LoVo (cell line): ENCODE measurements at regions not wholly inside any gene's neighbourhood (a gene's known extent, or its start where the extent isn't known, plus 50 kb on each side); places are given as distances from the start of the nearest gene placed in this dataset.
"Not testable (repeated sequence)": the region's sequence is repeated elsewhere in the genome, so short reads cannot be mapped to it uniquely, and the experiment has no call there.

Experiments used
- DNase-seq: peaks from one replicate; pipeline ENCODE4 v3.0.0-alpha.2; 2016; ENCODE audit warnings: low spot score

GRCh38 chr5:125085797-125086505, 339.5 kb upstream of the ZNF608 start:
- DNase-seq = peak; percentile 8

GRCh38 chr5:125088522-125089105, 342.2 kb upstream of the ZNF608 start:
- no peak for DNase-seq

- DNase-seq = not testable (repeated sequence)
Measured at GRCh38 chr5:125092138-125092537, 345.7 kb upstream of the ZNF608 start.

DNA sequence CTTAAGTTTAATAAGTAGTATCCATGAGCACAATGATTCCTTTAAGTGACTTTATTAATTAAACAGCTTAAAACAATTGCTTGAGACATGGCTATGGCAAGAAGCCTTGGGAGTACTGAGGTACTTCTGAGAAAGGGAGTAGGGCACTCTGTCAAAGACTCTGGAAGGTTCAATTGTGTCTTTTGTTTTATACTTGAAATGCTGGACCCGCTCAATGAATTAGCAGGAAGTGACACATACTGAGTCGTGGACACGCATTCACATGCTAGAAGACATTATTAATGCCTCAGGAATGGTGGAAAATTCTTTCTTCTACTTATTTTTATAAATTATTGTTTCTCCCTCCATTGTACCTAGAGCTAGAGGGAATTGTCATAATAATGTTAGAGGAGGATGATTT, 347.3 kb upstream of the ZNF608 start:
- DNase-seq = no peak

DNA sequence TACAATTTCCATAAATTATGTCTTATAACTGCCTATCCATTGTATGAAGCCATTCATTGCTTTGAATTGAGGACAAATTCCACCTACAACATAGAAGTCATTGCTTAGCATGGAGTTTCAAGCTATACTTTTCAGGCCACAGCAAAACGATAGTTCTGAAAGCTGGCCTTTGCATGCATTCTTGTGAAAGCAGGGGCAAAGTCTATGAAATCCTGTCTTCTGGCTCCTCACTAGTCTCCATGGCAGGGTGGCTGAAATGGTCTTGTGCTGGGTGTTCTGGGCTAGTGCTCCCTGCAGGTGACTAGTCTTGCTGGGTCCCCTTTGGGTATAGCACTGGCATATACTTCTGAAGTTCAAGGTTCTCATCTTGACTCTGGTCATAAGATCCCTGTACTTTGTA, 353.9 kb upstream of the ZNF608 start:
- no peak for DNase-seq

- no peak for DNase-seq
Measured at GRCh38 chr5:125100951-125101350, 354.5 kb upstream of the ZNF608 start.

GRCh38 chr5:125103459-125103858, 357.0 kb upstream of the ZNF608 start:
- DNase-seq = no peak

DNA sequence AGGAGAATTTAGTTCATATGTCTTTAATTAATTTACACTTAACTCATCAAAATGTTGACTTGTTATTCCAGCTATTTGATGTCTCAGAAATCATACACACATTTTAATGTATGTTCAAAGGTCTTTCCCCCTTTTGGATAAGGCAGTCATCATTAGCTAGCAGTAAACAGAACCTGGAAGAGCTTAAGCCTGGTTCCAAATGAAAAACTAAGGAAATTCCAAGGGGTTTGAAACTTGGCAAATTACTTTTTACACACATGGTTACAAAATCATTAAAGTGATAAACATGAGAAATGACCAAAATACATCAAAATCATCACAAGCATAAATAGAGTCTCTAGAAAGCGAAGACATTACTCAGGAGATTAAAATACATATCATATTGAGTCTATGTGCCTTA, 359.8 kb upstream of the ZNF608 start:
- no peak for DNase-seq

GRCh38 chr5:125106881-125107280, 360.4 kb upstream of the ZNF608 start:
- DNase-seq = no peak

DNA sequence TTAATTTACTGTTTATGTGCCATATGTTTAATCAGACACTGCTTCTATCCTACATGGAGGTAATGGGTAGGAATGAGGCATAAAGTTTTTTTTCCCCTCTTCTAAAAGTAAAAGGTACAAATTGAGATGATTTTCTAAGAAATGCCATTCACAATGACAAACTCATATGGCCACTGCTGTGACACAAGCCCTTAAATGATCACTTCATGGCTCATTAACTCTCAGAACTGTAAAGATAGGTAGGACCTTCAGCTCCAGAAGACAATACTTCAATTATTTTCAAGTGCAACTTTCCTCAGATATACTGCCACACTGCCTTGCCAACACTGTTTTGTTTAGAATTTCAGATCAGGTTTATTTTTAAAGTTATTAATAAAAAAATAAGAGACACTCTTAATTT, 362.9 kb upstream of the ZNF608 start:
- DNase-seq = no peak

GRCh38 chr5:125109816-125110215, 363.4 kb upstream of the ZNF608 start:
- no peak for DNase-seq

DNA sequence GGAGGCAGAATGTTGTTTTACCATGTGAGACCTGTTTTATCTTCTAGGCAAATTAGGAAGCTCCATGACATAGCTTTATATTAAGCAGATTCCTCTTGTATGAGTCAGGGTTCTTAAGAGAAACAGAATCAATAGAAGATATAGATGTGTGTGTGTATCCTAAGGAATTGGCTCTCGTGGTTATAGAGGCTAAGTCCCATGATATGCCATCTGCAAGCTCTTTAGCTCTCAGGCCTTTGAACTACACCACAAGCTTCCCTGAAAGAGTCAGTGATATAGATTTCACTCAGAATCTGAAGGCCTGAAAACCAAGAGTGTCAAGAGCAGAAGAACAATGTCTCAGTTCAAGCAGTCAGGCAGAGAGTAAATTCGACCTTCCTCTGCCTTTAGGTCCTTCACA, 365.8 kb upstream of the ZNF608 start:
- DNase-seq = no peak

DNA sequence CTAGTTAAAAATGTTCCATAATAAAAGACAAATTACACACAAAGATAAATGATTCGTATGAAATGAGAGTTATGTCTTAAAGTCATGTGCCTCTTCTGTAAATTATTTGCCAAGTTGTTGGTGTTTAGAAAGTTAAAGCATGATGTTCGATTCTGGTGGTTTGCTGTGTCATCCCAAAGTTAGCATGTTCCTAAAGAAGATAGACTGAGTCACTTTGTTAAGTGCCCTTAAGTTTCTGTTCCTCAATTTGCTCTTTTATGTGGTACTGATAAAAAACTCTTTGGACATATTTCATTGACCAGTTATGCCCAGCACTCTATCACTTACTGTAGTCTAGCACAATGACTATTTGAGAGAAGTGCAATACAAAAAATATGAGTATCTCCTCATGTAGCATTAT, 366.9 kb upstream of the ZNF608 start:
- DNase-seq = no peak

DNA sequence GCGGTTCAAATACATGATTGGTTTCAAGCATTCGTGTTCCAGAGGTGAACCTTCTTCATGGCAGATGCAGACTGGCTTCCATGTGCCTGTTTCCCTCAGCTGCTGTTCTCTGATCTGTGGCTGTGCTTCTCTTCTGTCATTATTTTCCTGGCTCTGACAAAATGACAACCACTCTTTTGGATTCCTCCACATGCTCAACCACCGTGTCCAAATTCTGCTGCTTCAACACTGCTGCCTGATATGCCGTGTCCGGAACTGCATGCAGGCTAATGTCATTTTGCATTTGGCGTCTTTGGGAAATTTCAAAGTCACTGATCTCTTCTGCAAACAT, 368.7 kb upstream of the ZNF608 start:
- no peak for DNase-seq

GRCh38 chr5:125117566-125117965, 371.1 kb upstream of the ZNF608 start:
- DNase-seq = no peak

GRCh38 chr5:125120012-125120411, 373.6 kb upstream of the ZNF608 start:
- no peak for DNase-seq

DNA sequence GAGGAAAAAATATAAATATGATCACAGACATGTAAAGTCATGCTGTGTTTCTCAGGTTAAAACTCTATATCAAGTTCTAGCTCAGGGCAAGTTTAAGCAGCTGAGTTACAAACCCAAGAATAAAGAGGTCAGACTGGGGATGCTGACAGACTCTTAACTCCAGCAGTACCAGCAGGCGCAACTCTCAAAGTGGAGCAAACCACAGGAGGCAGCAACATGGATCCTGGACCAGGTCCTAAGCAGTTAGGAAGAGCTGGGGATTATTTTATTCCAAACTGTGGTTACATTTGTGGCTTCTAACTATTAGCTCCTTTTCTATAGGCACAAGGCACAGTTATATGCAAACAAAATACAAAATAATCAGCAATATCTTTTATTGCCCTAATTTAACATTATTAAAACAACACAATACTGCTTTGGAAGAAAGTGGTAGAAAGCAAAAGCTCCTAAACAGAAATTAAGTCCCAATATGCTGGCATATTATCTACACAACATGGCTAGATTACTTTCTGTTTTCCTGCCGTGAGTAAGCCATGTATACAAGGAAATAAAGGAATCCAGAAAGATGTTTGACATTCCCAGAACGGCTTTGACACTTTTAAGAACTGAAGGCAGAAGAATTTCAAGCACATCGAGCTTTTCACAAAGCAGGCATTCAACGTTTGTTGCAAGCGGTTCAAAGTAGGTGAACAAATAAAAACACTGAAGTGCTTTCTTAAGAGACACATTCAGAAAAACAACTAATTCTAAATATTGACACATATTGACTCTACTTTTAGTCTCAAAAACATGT, 378.8 kb upstream of the ZNF608 start:
- no peak for DNase-seq

GRCh38 chr5:125126050-125126449, 379.6 kb upstream of the ZNF608 start:
- no peak for DNase-seq

DNA sequence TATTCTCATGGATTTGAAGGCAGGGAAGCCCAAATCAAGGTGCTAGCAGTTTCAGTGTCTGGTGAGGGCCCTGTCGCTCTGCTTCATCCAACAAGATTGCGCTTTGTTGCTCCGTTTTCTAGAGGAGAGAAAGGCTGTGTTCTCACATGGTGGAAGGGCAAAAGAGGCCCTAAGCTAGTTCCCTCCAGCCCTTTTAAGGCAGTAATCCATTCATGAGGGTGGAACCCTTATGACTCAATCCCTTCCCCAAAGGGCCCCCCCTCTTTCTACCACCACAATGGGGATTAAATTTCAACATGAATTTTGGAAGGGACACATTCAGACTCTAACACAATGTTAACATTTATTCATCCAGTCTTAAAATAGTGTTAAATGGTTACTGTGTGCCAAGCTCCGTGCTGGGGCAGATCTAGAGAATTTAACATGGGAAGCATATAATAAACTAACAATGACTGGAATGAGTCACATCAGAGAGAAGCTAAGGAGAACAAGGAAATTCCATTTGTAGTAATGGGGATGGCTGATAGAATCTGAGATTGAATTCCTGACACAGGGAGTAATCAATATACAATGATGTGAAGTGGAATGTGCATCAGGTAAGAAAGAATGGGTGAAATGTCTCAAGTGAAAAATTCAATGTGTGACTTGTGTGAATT, 382.8 kb upstream of the ZNF608 start:
- no peak for DNase-seq

DNA sequence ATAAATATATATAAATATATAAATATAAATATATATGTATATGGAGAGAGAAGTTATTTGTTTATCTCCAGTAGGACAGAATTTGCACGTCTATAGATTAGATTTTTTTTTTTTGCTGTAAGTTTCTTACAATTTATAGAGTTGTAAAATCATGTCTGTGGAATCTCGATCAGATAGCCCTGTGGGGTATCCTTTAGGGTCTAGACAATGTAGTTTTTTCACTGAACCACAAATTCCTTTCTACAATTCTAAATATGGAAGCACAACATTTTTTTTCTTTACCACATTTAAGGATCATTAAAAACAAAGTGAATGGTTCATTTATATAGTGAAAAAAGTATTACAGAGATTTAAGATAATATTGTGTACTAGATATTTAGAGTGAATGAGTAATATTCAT, 384.2 kb upstream of the ZNF608 start:
- DNase-seq = no peak

- no peak for DNase-seq
Measured at GRCh38 chr5:125134216-125135081, 388.0 kb upstream of the ZNF608 start.

- DNase-seq = no peak
Measured at GRCh38 chr5:125137535-125137934, 391.1 kb upstream of the ZNF608 start.
